ENCODE measurements at regions not wholly inside any gene's neighbourhood (a gene's known extent, or its start where the extent isn't known, plus 50 kb on each side); places are given as distances from the start of the nearest gene placed in this dataset.
"Not testable (repeated sequence)": the region's sequence is repeated elsewhere in the genome, so short reads cannot be mapped to it uniquely, and the experiment has no call there.

DNA sequence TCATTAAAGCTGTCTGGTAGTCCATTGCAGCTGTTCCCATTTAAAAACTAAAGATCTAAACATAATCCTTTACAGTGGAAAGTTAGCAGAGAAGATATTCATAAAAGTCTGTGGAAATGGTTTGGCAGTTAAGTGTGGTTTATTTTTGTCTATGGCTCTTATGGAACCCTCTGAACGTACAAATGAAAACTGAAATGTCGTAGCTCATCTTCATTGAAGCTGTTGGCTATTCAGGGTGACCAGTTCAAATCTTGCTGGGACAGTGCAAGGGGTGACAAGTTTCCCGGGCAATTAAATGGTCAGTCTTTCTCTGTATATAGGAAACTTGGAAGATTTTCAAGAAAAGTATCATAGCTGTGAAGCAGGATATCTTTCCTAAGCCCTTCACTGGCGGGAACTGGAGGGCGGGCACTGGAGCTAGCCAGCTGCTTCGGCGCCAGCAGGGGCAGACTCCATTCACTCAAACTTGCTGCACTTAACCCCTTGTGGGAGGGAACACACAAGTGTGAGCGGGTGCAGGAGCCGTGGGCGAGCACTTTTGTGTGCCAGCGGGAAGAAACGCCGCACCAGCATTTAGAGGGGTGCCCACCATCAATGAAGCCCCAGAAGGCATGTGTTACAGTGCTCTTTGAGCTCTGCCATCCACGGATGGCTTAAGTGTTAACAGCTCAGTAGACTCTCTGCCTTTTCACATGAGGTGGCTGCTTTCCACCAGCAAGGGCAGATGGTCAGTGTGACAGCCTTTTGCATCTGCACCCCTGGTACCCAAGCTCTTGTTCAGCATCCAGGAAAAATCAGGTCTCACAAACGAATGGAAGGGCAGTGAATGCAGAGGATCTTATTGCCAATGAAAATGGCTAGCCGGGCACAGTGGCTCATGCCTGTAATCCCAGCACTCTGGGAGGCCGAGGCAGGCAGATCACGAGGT, 232.1 kb upstream of the KAZN start:
- no peak for DNase-seq

DNA sequence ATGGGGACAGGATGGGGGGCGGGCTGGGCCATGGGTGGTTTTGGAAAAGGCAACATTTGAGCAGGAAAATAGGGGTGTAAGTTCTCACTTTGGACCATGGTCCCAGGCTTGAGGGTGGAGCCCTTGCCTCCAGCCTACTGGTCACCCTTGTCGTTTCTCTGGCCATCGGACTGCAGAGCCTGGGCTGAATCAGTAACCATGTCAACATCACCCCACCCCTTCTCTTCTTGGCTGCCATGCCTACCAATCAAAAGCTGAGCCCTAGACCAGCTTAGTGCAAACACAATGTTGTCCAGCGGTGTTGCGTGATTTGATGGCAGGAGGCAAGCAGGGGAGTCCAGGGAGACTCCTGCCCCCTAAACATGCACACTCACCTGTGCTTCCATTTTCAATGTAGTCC, 231.0 kb upstream of the KAZN start:
- no peak for DNase-seq

- DNase-seq = no peak
Observed at GRCh38 chr1:14369526-14370213, 228.8 kb upstream of the KAZN start.

GRCh38 chr1:14371771-14372497, 226.6 kb upstream of the KAZN start:
- DNase-seq = no peak

DNA sequence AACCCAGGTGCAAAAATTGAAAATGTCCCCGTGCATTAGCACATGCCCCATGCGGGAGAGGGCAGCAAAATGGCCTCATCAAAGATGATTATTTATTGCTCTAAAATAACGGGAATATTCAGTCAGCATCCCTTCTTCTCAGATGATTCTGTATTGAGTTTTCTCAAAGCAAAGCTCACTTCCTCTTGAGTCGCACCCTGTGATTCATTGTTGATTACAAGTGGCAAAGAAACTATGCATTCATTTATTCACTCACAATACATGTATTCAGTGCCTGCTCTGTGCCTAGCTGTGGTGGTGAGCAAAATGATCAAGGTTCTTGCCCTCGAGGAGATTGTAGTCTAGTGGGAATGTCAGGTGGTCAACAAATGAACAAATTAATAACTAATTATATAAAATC, 226.0 kb upstream of the KAZN start:
- DNase-seq = no peak

DNA sequence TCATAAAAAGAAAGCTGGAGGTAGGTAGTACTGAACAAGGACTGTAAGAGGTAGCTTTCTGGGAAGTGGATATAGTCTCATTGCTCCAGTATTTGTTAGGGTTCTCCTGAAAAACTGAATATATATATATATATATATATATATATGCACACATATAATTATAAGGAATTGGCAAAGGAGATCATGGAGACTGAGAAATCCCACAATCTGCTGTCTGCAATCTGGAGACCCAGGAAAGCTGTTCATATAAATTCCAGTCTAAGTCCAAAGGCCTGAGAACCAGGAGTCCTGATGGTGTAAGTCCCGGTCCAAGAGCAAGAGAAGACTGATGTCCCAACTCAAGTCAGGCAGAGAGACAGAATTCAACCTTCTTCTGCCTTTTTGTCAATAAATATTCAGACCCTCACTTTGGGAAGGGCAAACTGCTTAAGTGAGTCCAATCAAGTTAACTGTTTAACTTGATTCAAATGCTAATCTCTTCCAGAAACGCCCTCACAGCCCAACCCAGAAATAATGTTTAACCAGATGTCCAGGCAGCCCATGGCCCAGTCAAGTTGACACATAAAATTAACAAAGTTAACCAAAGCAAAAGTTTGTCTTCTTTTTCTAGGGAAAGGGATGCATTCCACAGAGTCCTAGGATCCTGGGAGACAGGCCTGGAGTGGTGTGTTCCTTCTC, 225.3 kb upstream of the KAZN start:
- no peak for DNase-seq

- no peak for DNase-seq
Observed at GRCh38 chr1:14375226-14375625, 223.3 kb upstream of the KAZN start.

DNA sequence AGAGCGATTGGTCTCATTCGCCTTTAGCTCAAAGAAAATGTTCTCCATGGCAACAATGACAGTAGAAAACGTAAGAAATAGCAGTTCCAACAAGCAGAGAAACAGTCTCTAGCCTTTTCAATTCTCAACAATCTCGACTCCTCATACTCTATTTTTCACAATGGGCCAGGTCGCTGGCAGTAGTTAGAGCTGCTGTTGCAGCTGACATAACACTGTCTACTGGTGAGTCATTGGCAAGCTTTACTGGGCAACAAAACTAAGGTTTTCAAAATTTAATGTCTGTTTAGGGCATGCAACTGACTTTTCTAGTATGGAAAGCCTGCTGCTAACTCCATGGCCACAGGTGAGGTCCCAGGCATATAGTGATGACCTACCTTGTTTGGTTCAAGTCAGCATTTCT, 221.1 kb upstream of the KAZN start:
- DNase-seq = no peak

- DNase-seq = no peak
Observed at GRCh38 chr1:14380408-14380807, 218.1 kb upstream of the KAZN start.

DNA sequence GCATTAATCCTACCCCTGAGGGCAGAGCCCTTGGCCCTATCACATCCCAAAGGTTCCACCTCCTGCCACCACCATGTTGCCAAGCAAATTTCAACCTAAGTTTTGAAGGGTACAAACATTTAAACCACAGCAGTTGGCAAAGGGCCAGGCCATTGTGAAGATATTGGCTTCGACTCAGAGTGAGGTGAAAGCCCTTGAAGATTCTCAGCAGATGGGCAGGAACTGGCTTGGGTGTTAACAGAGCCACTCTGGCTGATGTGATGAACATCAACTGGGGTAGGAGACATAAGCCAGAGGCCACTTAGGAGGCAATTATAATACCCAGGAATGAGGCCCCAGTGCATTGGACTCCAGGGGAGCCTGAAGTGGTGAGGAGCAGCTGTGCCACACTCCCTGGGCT, 207.7 kb upstream of the KAZN start:
- DNase-seq = no peak

DNA sequence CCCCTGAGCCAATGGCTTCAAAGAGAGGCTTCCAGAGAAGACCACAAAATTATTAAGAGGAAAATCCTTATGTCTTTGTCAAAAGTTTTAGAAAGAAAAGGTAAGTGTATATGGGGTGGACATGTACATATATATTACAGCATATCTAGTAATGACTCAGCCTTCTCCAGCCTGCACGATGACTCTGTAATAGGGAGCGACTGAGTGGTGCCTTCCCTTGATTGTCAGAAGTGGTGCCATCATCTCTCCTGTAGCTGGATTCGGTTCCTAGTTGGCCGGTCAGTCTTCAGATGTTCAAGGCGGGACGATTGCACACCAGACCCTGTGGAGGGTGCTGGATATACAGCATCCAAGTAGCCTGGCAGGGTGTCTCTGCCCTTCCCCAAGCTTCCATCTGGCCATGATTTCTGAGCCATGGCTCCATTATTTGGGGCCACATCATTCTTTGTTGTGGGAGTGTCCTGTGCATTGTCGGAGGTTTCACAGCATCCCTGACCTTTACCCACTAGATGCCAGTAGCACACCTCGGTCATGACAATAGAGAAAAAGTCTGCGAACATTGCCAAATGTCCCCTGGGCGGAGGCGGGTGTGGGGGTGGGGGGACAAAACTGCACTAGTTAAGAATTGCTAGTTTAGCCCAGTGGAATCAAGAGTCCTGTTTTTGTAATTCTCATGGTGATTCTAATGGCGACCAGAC, 206.2 kb upstream of the KAZN start:
- DNase-seq = no peak

- DNase-seq = no peak
Observed at GRCh38 chr1:14392859-14393365, 205.6 kb upstream of the KAZN start.

DNA sequence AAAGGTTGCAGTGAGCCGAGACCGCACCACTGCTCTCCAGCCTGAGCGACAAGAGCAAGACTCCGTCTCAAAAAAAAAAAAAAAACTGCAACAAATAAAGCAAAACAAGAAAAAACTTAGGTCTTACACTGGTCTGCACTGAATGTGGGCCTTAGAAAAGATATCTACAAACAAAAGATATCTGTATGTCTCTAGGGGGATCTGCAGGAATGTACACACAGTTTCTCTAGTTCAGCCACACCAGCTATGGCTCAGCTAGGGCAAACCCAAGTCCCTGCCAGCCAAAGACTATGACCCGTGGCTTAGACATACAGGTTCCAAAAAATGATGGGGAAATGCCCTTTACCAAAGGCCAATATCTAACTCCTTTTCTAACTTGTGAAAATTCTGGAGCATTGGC, 202.4 kb upstream of the KAZN start:
- no peak for DNase-seq

GRCh38 chr1:14403961-14404645, 194.4 kb upstream of the KAZN start:
- DNase-seq = no peak

- no peak for DNase-seq
Observed at GRCh38 chr1:14404862-14405301, 193.6 kb upstream of the KAZN start.

DNA sequence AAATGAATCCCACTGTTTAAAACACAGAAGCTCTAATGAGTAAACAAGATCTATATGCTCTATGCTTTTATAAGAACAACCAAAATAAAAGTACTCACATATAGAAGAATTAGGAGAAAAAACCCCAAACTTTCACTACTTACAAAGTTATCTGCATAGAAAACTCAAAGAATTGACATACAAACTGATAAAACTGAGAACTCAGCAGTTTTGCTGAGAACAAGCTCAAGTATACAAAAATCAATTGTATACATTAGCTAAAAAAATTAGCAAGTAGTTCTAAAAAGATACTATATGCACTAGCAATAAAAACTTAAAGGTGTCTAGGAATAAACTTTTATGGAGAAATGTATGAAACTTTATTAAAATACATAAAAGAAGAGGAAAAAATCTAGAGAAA, 186.2 kb upstream of the KAZN start:
- DNase-seq = no peak

GRCh38 chr1:14413819-14414490, 184.5 kb upstream of the KAZN start:
- DNase-seq = no peak

DNA sequence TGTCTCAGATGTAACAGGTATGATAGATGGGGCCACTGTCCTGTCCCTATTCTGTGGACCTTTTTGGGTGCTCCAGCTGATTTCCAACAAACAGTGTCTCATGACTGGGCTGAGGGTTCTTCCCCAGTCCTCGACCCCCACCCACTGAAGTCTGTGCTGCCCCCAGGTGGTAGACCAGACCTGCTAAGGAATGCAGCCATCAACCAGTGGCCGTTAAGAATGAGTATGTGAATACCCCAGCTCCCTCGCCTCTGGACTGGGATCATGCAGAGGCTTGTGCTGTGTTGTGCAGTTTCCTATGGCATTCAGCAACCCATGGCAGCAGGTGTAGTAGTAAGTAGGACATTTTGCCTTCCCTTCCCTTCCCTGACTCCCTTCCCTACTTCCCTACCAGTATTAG, 183.1 kb upstream of the KAZN start:
- no peak for DNase-seq

GRCh38 chr1:14419778-14420218, 178.7 kb upstream of the KAZN start:
- DNase-seq = not testable (repeated sequence)

- no peak for DNase-seq
Observed at GRCh38 chr1:14420686-14421085, 177.8 kb upstream of the KAZN start.

All from activated CD8-positive, alpha-beta memory T cell treated with anti-CD3 and anti-CD28 coated beads for 24 hours (primary cell).